SU-DHL-6 (cell line): ENCODE measurements at regions not wholly inside any gene's neighbourhood (a gene's known extent, or its start where the extent isn't known, plus 50 kb on each side); places are given as distances from the start of the nearest gene placed in this dataset.

Source experiments
- CTCF ChIP-seq: fragments of 200-600 bp; sonication (generic); IDR thresholded peaks from one replicate; pipeline ENCODE4 v1.5.1; 2017; ENCODE audit warnings: antibody characterized with exemption, mild to moderate bottlenecking, low read length, moderate library complexity; ENCODE audit not compliant: insufficient read depth, poor library complexity, severe bottlenecking
- EZH2phosphoT487 ChIP-seq: fragments of 200-600 bp; sonication (generic), shearing (Covaris generic); conservative IDR thresholded peaks from 2 replicates; pipeline ENCODE4 v1.6.1; 2018; ENCODE audit warnings: mild to moderate bottlenecking, antibody characterized with exemption, low read length, moderate library complexity, mixed read lengths

GRCh38 chr16:63171545-63171944 is 1135.3 kb upstream of the CDH8 start:
- TF ChIP-seq CTCF (no peak), EZH2phosphoT487 (no peak)
